ENCODE measurements at regions not wholly inside any gene's neighbourhood (a gene's known extent, or its start where the extent isn't known, plus 50 kb on each side); places are given as distances from the start of the nearest gene placed in this dataset.

DNA sequence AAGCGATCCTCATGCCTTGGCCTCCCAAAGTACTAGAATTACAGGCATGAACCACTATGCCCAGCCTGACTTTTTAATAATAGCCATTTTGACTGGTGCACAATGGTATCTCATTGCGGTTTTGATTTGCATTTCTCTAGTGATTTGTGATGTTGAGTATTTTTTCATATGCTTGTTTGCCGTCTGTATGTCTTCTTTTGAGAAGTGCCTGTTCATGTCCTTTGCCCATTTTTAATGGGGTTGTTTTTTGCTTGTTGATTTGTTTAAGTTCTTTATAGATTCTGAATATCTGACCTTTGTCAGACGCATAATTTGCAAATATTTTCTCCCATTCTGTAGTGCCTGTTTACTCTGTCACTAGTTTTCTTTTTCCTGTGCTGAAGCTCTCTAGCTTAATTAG, 219.2 kb upstream of the CTBP2 start:
- no peak for DNase-seq
- Histone ChIP-seq H3K36me3 (no peaks in the 10 kb centered on the region), H3K27ac (no peak overlapping the region), H3K27me3 (ENCODE audit: low read depth) (no peaks in the 10 kb centered on the region), H3K4me3 (no peak overlapping the region), H3K4me1 (no peaks in the 10 kb centered on the region), H3K9me3 (no peaks in the 10 kb centered on the region)
- intact Hi-C loops (cut with DNase I): no loop called here
- ATAC-seq: no peak
- TF ChIP-seq, protein P1, sequence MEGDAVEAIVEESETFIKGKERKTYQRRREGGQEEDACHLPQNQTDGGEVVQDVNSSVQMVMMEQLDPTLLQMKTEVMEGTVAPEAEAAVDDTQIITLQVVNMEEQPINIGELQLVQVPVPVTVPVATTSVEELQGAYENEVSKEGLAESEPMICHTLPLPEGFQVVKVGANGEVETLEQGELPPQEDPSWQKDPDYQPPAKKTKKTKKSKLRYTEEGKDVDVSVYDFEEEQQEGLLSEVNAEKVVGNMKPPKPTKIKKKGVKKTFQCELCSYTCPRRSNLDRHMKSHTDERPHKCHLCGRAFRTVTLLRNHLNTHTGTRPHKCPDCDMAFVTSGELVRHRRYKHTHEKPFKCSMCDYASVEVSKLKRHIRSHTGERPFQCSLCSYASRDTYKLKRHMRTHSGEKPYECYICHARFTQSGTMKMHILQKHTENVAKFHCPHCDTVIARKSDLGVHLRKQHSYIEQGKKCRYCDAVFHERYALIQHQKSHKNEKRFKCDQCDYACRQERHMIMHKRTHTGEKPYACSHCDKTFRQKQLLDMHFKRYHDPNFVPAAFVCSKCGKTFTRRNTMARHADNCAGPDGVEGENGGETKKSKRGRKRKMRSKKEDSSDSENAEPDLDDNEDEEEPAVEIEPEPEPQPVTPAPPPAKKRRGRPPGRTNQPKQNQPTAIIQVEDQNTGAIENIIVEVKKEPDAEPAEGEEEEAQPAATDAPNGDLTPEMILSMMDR (IDR thresholded peaks at IDR 0.05): no peak

DNA sequence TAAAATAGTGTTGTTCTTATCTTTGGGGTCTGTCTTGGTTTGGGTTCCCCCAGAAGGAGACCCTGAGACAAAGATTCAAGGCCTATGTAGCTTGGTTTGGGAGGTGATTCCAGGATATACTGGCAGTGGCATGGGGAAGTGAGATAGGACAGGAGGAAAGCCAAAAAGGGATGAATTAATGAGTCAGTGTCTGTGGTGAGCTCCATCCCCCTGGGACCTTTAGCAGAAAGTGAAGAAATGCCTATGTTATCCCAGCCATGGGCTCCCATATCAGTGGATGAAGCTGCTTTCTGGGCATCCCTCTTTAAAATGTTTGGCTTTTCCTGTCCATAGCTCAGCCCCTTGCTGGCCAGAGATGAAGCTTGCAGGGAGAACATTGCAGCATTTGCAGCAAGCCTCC, 217.0 kb upstream of the CTBP2 start:
- no peak for DNase-seq
- TF ChIP-seq, protein P1 (IDR thresholded peaks at IDR 0.05): no peak
- Histone ChIP-seq H3K4me1 (no peaks in the 10 kb centered on the region), H3K36me3 (no peaks in the 10 kb centered on the region), H3K9me3 (no peaks in the 10 kb centered on the region), H3K4me3 (no peak overlapping the region), H3K27ac (no peak overlapping the region), H3K27me3 (ENCODE audit: low read depth) (peaks cover 5% of the 10 kb centered on the region)
- ATAC-seq: no peak
- intact Hi-C loops (cut with DNase I): no loop called here

DNA sequence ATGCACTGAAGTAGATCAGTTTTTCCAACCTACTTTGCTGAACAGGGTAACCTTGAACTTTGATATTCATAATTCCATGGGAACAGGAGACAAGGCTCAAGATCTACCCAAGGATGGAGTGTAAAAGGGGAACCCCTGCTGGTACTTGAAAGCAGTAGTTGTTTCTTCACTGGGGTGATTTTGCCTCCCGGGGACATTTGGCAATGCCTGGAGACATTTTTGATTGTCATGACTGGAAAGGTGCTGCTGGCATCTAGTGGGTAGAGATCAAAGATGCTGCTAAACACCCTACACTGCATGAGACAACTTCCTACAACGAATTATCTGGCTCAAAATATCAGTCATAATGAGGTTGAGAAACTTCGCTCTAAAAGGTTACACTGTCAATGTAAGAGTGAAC, 214.8 kb upstream of the CTBP2 start:
- Histone ChIP-seq H3K4me1 (no peaks in the 10 kb centered on the region), H3K36me3 (no peaks in the 10 kb centered on the region), H3K27ac (no peak overlapping the region), H3K9me3 (no peaks in the 10 kb centered on the region), H3K4me3 (no peak overlapping the region), H3K27me3 (ENCODE audit: low read depth) (peaks cover 13% of the 10 kb centered on the region)
- ATAC-seq (no peak), DNase-seq (no peak)
- intact Hi-C loops (cut with DNase I): no loop called here
- TF ChIP-seq, protein P1 (IDR thresholded peaks at IDR 0.05): no peak

DNA sequence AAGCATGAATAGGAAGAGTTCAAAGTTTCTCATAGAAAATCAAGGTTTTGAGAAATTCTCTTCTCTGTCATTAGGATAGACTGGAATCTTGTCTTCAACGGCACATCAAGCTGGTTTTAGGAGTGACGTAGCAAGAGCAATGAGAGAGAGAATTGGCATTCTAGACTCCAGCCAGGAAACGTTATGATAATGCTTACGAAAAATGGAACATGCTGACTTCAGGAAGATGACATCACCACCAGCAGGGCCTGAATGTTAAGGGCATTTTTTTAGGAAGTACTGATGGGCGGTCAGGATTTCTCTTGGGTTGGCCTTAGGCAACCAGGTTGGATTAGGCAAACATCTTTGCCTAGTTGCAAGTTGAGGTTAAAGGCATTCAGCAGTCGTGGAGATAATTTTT, 213.2 kb upstream of the CTBP2 start:
- H3K27ac ChIP-seq: no peak overlapping the region
- H3K4me1 ChIP-seq: no peaks in the 10 kb centered on the region
- no peak for ATAC-seq
- H3K27me3 ChIP-seq (ENCODE audit: low read depth): peaks cover 13% of the 10 kb centered on the region
- TF ChIP-seq, protein P1 (IDR thresholded peaks at IDR 0.05): no peak
- H3K9me3 ChIP-seq: no peaks in the 10 kb centered on the region
- H3K4me3 ChIP-seq: no peak overlapping the region
- intact Hi-C loops (cut with DNase I): no loop called here
- DNase-seq: no peak
- H3K36me3 ChIP-seq: no peaks in the 10 kb centered on the region

DNA sequence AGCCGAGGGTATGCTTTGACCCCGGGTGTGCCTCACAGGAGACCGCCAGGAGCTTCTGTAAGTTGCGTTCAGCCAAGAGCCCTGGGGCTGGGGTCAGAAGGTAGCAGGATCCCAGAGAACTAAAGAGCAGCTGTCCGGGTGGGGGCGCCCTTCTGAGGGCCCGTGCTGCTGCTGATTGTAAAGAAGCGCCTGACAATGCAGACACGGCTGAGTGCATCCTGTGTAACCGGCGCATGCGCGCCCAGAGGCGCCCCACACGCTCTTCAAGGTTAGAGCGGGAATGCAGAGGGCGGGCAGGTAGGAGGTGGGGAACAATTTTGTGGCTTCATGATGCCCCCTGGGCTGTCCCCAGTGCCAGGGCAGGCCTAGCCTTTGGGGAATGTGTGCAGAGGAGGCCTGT, 210.2 kb upstream of the CTBP2 start:
- DNase-seq (no peak), ATAC-seq (no peak)
- H3K9me3 ChIP-seq: no peaks in the 10 kb centered on the region
- no peaks in the 10 kb centered on the region for H3K36me3 ChIP-seq
- peaks cover 13% of the 10 kb centered on the region for H3K27me3 ChIP-seq (ENCODE audit: low read depth)
- TF ChIP-seq, protein P1 (IDR thresholded peaks at IDR 0.05): no peak
- H3K4me3 ChIP-seq: no peak overlapping the region
- H3K4me1 ChIP-seq: no peaks in the 10 kb centered on the region
- intact Hi-C loops (cut with DNase I): no loop called here
- H3K27ac ChIP-seq: no peak overlapping the region
